Cardiac muscle cell (in vitro differentiated cells and primary cell): ENCODE measurements at regions not wholly inside any gene's neighbourhood (a gene's known extent, or its start where the extent isn't known, plus 50 kb on each side); places are given as distances from the start of the nearest gene placed in this dataset.
"Not testable (repeated sequence)": the region's sequence is repeated elsewhere in the genome, so short reads cannot be mapped to it uniquely, and the experiment has no call there.

ENCODE experiments used
- DNase-seq, 2 donors: peaks; one replicate each; pipeline versions ENCODE4 v3.0.0 to v3.0.0-alpha.2; 2010 to 2017; ENCODE audit warnings: low read depth in 1 of 2, low spot score in 1 of 2
- H3K27ac ChIP-seq: fragments of 200-600 bp; sonication (generic); 2 replicates; pipeline ENCODE4 v1.5.1; 2016
- H3K27me3 ChIP-seq: fragments of 200-600 bp; sonication (generic); 2 replicates; pipeline ENCODE4 v1.6.0; 2016; ENCODE audit warnings: control low read depth
- H3K36me3 ChIP-seq: fragments of 200-600 bp; sonication (generic); 2 replicates; pipeline ENCODE4 v1.5.1; 2016; ENCODE audit warnings: control low read depth
- H3K4me1 ChIP-seq: fragments of 200-600 bp; sonication (generic); 2 replicates; pipeline ENCODE4 v1.8.1; 2017; ENCODE audit warnings: low read depth, mild to moderate bottlenecking, mixed run types
- H3K4me3 ChIP-seq: fragments of 200-600 bp; sonication (generic); 2 replicates; pipeline ENCODE4 v1.5.1; 2016; ENCODE audit warnings: mild to moderate bottlenecking
- H3K9me3 ChIP-seq: fragments of 200-600 bp; sonication (generic); 2 replicates; pipeline ENCODE4 v1.5.1; 2017; ENCODE audit warnings: low read depth, mild to moderate bottlenecking, control low read depth
- TF ChIP-seq, protein P1 (sequence below): IDR thresholded peaks from 2 replicates; pipeline ENCODE4 v1.5.1; 2012; ENCODE audit warnings: low read depth, mild to moderate bottlenecking, low read length

DNA sequence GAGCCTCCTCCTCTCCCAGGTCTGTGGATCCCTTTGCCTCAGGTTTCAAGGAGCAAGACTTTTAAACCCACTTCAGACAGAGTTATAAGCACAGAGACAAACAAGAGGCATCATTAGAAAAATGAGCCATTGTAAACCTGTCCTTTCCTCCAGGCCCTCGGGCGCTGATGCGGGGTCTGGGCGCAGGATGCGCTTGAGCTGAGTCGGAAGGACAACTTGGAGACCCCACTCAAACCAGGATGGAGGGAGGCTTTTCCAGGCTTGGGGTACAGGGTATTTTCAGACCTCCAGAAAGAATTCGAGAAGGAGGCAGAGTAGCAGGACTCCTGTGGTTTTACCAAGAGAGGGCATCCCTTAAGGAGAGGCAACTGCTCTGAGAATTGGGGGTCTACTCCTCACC is 155.6 kb downstream of the NUFIP1 start:
- no peak for DNase-seq
- TF ChIP-seq, protein P1, sequence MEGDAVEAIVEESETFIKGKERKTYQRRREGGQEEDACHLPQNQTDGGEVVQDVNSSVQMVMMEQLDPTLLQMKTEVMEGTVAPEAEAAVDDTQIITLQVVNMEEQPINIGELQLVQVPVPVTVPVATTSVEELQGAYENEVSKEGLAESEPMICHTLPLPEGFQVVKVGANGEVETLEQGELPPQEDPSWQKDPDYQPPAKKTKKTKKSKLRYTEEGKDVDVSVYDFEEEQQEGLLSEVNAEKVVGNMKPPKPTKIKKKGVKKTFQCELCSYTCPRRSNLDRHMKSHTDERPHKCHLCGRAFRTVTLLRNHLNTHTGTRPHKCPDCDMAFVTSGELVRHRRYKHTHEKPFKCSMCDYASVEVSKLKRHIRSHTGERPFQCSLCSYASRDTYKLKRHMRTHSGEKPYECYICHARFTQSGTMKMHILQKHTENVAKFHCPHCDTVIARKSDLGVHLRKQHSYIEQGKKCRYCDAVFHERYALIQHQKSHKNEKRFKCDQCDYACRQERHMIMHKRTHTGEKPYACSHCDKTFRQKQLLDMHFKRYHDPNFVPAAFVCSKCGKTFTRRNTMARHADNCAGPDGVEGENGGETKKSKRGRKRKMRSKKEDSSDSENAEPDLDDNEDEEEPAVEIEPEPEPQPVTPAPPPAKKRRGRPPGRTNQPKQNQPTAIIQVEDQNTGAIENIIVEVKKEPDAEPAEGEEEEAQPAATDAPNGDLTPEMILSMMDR, result no peak
- no peaks in the 10 kb centered on the region for H3K36me3 ChIP-seq
- H3K4me3 ChIP-seq, result no peak overlapping the region
- no peak overlapping the region for H3K27ac ChIP-seq
- H3K9me3 ChIP-seq, result no peaks in the 10 kb centered on the region
- no peaks in the 10 kb centered on the region for H3K27me3 ChIP-seq
- peaks cover 4% of the 10 kb centered on the region for H3K4me1 ChIP-seq

DNA sequence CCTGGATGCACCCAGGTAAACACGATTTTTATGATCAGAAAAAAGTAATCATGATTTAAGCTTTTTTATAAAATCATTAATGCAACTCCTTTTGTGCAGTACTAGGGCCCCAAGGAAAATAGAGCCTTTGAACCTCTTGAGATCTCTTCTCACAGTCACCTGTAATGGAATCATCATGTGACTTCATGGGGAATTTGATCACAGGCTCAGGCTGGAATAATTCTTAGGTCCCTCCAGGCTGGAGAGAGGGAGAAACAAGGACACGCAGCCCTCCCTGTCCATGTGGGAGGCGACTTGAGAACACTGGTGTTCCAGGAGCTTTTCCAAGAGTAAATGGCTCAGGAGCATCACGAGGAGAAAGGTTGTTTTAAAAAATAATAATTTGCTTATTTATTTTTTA is 156.1 kb downstream of the NUFIP1 start:
- H3K4me3 ChIP-seq, result no peak overlapping the region
- H3K9me3 ChIP-seq, result no peaks in the 10 kb centered on the region
- peaks cover 4% of the 10 kb centered on the region for H3K4me1 ChIP-seq
- DNase-seq, result no peak
- H3K27ac ChIP-seq, result no peak overlapping the region
- no peaks in the 10 kb centered on the region for H3K36me3 ChIP-seq
- TF ChIP-seq, protein P1, result no peak
- H3K27me3 ChIP-seq, result no peaks in the 10 kb centered on the region

DNA sequence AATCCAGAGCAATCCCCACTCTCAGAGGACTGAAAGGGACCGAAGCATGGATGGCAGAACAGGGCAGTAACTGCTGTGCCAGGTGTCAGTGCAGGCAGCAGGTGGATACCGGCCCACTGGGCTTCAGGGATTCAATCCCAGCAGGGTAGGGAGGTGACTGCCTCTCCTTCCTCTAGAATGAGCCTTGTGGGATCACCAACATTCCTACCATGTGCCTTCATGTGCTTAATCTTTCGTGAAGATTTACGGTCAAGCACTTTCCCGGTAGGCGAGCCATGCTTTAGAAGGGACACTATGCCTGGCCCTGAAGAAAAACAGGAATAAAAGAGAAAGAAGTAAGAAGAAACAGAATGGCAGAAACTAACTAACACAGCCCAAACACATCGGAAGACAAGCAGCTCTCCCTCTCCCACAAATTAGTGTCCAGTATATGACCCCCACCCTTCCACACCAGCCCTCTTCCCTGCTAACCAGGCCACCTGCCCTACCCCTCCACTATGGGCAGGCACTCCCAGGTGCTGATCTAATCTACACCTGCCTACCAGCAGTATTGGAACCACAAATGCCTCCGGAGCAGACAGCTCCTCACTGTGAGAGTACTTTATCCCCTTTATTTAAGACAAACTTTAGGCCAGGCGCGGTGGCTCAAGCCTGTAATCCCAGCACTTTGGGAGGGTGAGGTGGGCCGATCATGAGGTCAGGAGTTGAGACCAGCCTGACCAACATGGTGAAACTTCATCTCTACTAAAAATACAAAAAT is 162.5 kb downstream of the NUFIP1 start:
- Histone ChIP-seq H3K36me3 (no peaks in the 10 kb centered on the region), H3K27ac (no peak overlapping the region), H3K4me3 (no peak overlapping the region), H3K27me3 (peaks cover 2% of the 10 kb centered on the region), H3K4me1 (no peaks in the 10 kb centered on the region), H3K9me3 (no peaks in the 10 kb centered on the region)
- TF ChIP-seq, protein P1, result no peak
- no peak for DNase-seq

DNA sequence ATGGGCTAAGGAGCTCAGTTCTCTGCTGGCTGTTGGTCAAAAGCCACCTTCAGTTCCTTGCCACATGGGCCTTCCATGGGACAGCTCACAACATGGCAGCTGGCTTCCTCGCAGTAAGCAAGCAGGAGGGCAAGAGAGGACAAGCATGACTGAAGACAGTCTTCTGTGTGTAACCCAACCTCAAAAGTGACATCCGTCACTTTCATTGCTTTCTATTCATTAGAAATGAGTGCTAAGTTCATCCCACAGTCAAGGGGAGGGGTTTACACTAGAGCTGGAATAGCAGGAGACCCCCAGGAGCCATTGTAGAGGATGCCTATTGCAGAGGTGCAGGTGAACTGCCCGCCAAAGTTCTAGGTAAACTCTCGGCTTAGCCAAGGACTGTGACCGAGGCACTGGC is 163.3 kb downstream of the NUFIP1 start:
- Histone ChIP-seq H3K4me3 (no peak overlapping the region), H3K27me3 (peaks cover 2% of the 10 kb centered on the region), H3K27ac (no peak overlapping the region), H3K36me3 (no peaks in the 10 kb centered on the region), H3K9me3 (no peaks in the 10 kb centered on the region), H3K4me1 (no peaks in the 10 kb centered on the region)
- DNase-seq, result no peak
- TF ChIP-seq, protein P1, result no peak

DNA sequence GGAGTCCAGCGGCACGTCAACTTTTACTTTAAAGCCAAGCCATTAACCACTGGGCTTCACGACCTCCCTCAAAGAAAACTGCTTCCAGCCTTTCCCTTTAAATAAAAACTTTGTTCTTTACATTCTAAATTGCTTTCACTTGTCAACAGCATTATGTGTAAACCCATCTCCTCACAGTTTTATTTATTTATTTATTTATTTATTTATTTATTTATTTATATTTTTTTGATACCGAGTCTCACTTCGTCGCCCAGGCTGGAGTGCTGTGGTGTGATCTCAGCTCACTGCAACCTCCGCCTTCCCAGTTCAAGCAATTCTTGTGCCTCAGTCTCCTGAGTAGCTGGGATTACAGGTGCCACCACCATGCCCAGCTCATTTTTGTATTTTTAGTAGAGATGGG is 165.7 kb downstream of the NUFIP1 start:
- H3K27me3 ChIP-seq, H3K36me3 ChIP-seq, H3K4me3 ChIP-seq, H3K27ac ChIP-seq, DNase-seq, H3K4me1 ChIP-seq, H3K9me3 ChIP-seq: not testable (repeated sequence)

DNA sequence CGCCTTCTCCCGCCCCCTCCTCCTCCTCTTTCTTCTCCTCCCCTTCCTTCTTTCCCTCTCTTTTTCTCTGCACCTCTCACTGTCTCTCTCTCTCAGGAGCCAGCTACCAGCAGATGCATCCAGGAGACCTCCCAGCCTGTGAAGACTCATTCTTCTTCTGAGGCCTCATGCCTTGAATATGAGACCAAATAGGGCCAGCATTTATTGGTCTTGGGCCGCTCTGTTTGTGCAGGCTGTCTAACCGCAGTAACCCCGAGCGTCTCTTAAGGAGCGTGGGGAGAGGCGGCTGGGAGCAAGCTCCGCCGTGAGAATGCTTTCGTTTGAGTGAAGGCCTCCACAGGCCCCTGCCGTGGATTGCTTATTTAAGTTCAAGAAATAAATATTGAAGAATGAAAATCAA is 167.0 kb downstream of the NUFIP1 start:
- no peaks in the 10 kb centered on the region for H3K9me3 ChIP-seq
- TF ChIP-seq, protein P1, result no peak
- no peak for DNase-seq
- H3K4me3 ChIP-seq, result no peak overlapping the region
- no peaks in the 10 kb centered on the region for H3K36me3 ChIP-seq
- peaks cover 2% of the 10 kb centered on the region for H3K27me3 ChIP-seq
- H3K27ac ChIP-seq, result no peak overlapping the region
- H3K4me1 ChIP-seq, result no peaks in the 10 kb centered on the region
